ENCODE measurements at regions not wholly inside any gene's neighbourhood (a gene's known extent, or its start where the extent isn't known, plus 50 kb on each side); places are given as distances from the start of the nearest gene placed in this dataset.
"Not testable (repeated sequence)": the region's sequence is repeated elsewhere in the genome, so short reads cannot be mapped to it uniquely, and the experiment has no call there.

- no peak overlapping the region for H2AFZ ChIP-seq (ENCODE audit: low read depth)
- peaks cover 89% of the 10 kb centered on the region for H3K27me3 ChIP-seq (ENCODE audit: insufficient read depth, low read depth)
- H3K4me3 ChIP-seq (IDR thresholded peaks at IDR 0.05; ENCODE audit: insufficient read depth, low read depth, low read length): no peak overlapping the region
- no peak overlapping the region for H3K4me2 ChIP-seq
- no peak overlapping the region for H3K9ac ChIP-seq
- H4K20me1 ChIP-seq (ENCODE audit: insufficient read depth): no peaks in the 10 kb centered on the region
- no peak for TF ChIP-seq CTCF (conservative IDR thresholded peaks at IDR 0.05; ENCODE audit: low read depth, low read length)
- H3K27ac ChIP-seq: no peak overlapping the region
- peaks cover 5% of the 10 kb centered on the region for H3K4me1 ChIP-seq (ENCODE audit: low read depth, poor library complexity, severe bottlenecking)
- no peaks in the 10 kb centered on the region for H3K36me3 ChIP-seq (ENCODE audit: insufficient read depth)
- no peaks in the 10 kb centered on the region for H3K79me2 ChIP-seq (ENCODE audit: insufficient read depth, low read depth)
These were observed 65.3 kb upstream of the TARDBP start for GRCh38 chr1:10947181-10947580.

GRCh38 chr1:10947691-10948462, 64.6 kb upstream of the TARDBP start:
- Histone ChIP-seq H3K27ac (no peak overlapping the region), H3K4me2 (no peak overlapping the region), H2AFZ (ENCODE audit: low read depth) (no peak overlapping the region), H3K36me3 (ENCODE audit: insufficient read depth) (no peaks in the 10 kb centered on the region), H4K20me1 (ENCODE audit: insufficient read depth) (no peaks in the 10 kb centered on the region), H3K27me3 (ENCODE audit: insufficient read depth, low read depth) (peaks cover 90% of the 10 kb centered on the region), H3K4me3 (IDR thresholded peaks at IDR 0.05; ENCODE audit: insufficient read depth, low read depth, low read length) (no peak overlapping the region), H3K4me1 (ENCODE audit: low read depth, poor library complexity, severe bottlenecking) (peaks cover 5% of the 10 kb centered on the region), H3K9ac (no peak overlapping the region), H3K79me2 (ENCODE audit: insufficient read depth, low read depth) (no peaks in the 10 kb centered on the region)
- TF ChIP-seq CTCF (conservative IDR thresholded peaks at IDR 0.05; ENCODE audit: low read depth, low read length): no peak

GRCh38 chr1:10948463-10948775, 64.0 kb upstream of the TARDBP start:
- no peak overlapping the region for H3K9ac ChIP-seq
- peaks cover 5% of the 10 kb centered on the region for H3K4me1 ChIP-seq (ENCODE audit: low read depth, poor library complexity, severe bottlenecking)
- no peaks in the 10 kb centered on the region for H3K79me2 ChIP-seq (ENCODE audit: insufficient read depth, low read depth)
- H3K27me3 ChIP-seq (ENCODE audit: insufficient read depth, low read depth): peaks cover 91% of the 10 kb centered on the region
- no peaks in the 10 kb centered on the region for H3K36me3 ChIP-seq (ENCODE audit: insufficient read depth)
- no peak overlapping the region for H3K27ac ChIP-seq
- H4K20me1 ChIP-seq (ENCODE audit: insufficient read depth): no peaks in the 10 kb centered on the region
- H3K4me3 ChIP-seq (IDR thresholded peaks at IDR 0.05; ENCODE audit: insufficient read depth, low read depth, low read length): no peak overlapping the region
- no peak for TF ChIP-seq CTCF (conservative IDR thresholded peaks at IDR 0.05; ENCODE audit: low read depth, low read length)
- H3K4me2 ChIP-seq: no peak overlapping the region
- H2AFZ ChIP-seq (ENCODE audit: low read depth): no peak overlapping the region

- H3K4me1 ChIP-seq (ENCODE audit: low read depth, poor library complexity, severe bottlenecking): peaks cover 5% of the 10 kb centered on the region
- peaks cover 91% of the 10 kb centered on the region for H3K27me3 ChIP-seq (ENCODE audit: insufficient read depth, low read depth)
- no peak for TF ChIP-seq CTCF (conservative IDR thresholded peaks at IDR 0.05; ENCODE audit: low read depth, low read length)
These were observed 61.9 kb upstream of the TARDBP start for GRCh38 chr1:10950316-10951172.

GRCh38 chr1:10951298-10951697, 61.2 kb upstream of the TARDBP start:
- peaks cover 91% of the 10 kb centered on the region for H3K27me3 ChIP-seq (ENCODE audit: insufficient read depth, low read depth)
- not testable (repeated sequence) for H4K20me1 ChIP-seq (ENCODE audit: insufficient read depth)

More at GRCh38 chr1:10950316-10951172, 61.9 kb upstream of the TARDBP start:
- no peak overlapping the region for H3K9ac ChIP-seq
- no peak overlapping the region for H3K4me3 ChIP-seq (IDR thresholded peaks at IDR 0.05; ENCODE audit: insufficient read depth, low read depth, low read length)
- no peaks in the 10 kb centered on the region for H3K79me2 ChIP-seq (ENCODE audit: insufficient read depth, low read depth)
- no peaks in the 10 kb centered on the region for H4K20me1 ChIP-seq (ENCODE audit: insufficient read depth)
- no peak overlapping the region for H2AFZ ChIP-seq (ENCODE audit: low read depth)
- H3K4me2 ChIP-seq: no peak overlapping the region
- no peaks in the 10 kb centered on the region for H3K36me3 ChIP-seq (ENCODE audit: insufficient read depth)
- H3K27ac ChIP-seq: no peak overlapping the region

More at GRCh38 chr1:10951298-10951697, 61.2 kb upstream of the TARDBP start:
- not testable (repeated sequence) for H2AFZ ChIP-seq (ENCODE audit: low read depth); H3K79me2 ChIP-seq (ENCODE audit: insufficient read depth, low read depth); H3K4me1 ChIP-seq (ENCODE audit: low read depth, poor library complexity, severe bottlenecking); H3K36me3 ChIP-seq (ENCODE audit: insufficient read depth); H3K27ac ChIP-seq; H3K4me3 ChIP-seq (IDR thresholded peaks at IDR 0.05; ENCODE audit: insufficient read depth, low read depth, low read length); H3K9ac ChIP-seq; H3K4me2 ChIP-seq

Data from KMS-11 (cell line).